ENCODE measurements at regions not wholly inside any gene's neighbourhood (a gene's known extent, or its start where the extent isn't known, plus 50 kb on each side); places are given as distances from the start of the nearest gene placed in this dataset.

DNA sequence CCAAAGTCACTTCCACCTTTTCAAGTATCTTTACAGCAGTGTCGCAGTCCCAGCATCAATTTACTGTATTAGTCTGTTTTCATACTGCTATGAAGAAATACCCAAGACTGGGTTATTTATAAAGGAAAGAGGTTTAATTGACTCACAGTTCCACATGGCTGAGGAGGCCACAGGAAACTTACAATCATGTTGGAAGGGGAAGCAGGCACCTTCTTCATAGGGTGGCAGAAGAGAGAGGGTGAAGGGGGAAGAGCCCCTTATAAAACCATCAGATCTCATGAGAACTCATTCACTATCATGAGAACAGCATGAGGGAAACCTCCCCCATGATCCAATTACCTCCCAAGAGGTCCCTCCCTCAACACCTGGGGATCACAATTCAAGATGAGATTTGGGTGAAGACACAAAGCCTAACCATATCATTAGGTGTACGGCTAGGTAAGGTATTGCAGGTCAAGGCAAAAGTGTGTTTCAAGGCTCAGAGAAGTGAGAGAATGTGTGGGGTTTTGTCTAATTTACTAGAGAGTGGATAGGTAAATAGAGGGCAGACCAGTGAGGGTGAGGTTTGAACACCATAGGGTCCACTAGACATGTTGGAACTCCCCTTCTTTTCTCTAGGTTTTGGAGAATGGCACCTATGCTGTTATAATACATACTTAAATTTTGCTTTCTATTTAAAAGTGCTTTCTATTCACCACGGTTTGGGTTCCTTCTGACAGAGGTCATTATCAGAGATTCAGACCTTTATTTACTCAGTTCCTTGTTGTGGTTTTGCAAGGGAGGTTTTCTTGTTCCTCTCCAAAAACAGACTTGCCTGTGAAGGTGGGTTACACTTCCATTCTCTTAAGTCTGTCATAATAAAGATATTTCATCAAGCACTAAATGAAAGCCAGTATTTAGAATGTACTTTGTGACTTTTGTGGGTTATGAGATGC lies 186.6 kb downstream of the CPEB2 start:
- no peak overlapping the region for H3K9ac ChIP-seq (ENCODE audit: low read length)
- H3K79me1 ChIP-seq (ENCODE audit: low read length): no peaks in the 10 kb centered on the region
- H3K79me2 ChIP-seq (ENCODE audit: control insufficient read depth, insufficient read depth, low read length): no peaks in the 10 kb centered on the region
- H3K4me1 ChIP-seq (ENCODE audit: control insufficient read depth, low read depth, low read length): no peaks in the 10 kb centered on the region
- no peak overlapping the region for H3K23ac ChIP-seq (ENCODE audit: low read length)
- no CpG with 5 or more reads among the region's 3 CpGs for WGBS (ENCODE audit: extremely low coverage, insufficient coverage, low lambda C conversion rate)
- H3K36me3 ChIP-seq (ENCODE audit: control insufficient read depth, insufficient read depth, low read length): no peaks in the 10 kb centered on the region
- DNase-seq: no peak
- H3K56ac ChIP-seq (ENCODE audit: low read length): no peak overlapping the region
- no peak overlapping the region for H3K4me2 ChIP-seq (ENCODE audit: low read length)
- H3K27ac ChIP-seq (ENCODE audit: low read depth, low read length): no peak overlapping the region
- no peaks in the 10 kb centered on the region for H3K27me3 ChIP-seq (ENCODE audit: insufficient read depth, low read length, poor library complexity)
- no peak overlapping the region for H2BK120ac ChIP-seq (ENCODE audit: low read depth, low read length)
- no peak overlapping the region for H3K18ac ChIP-seq (ENCODE audit: low read length)
- no peak overlapping the region for H2BK15ac ChIP-seq (replicated peaks; ENCODE audit: low read depth)
- H2AK5ac ChIP-seq (ENCODE audit: low read length): no peak overlapping the region
- no peak overlapping the region for H3K4ac ChIP-seq (ENCODE audit: low read depth, low read length)
- H3K4me3 ChIP-seq (ENCODE audit: low read length): no peak overlapping the region
- H4K8ac ChIP-seq (ENCODE audit: low read depth, low read length): no peak overlapping the region
- H2BK5ac ChIP-seq (ENCODE audit: low read length): no peak overlapping the region
- H4K5ac ChIP-seq (ENCODE audit: low read length): no peak overlapping the region

GRCh38 chr4:15194520-15194919 lies 192.2 kb downstream of the CPEB2 start:
- no peaks in the 10 kb centered on the region for H3K36me3 ChIP-seq (ENCODE audit: control insufficient read depth, insufficient read depth, low read length)
- DNase-seq: no peak
- H3K56ac ChIP-seq (ENCODE audit: low read length): no peak overlapping the region
- H3K23ac ChIP-seq (ENCODE audit: low read length): no peak overlapping the region
- H4K8ac ChIP-seq (ENCODE audit: low read depth, low read length): no peak overlapping the region
- H4K5ac ChIP-seq (ENCODE audit: low read length): no peak overlapping the region
- H3K18ac ChIP-seq (ENCODE audit: low read length): no peak overlapping the region
- no peaks in the 10 kb centered on the region for H3K27me3 ChIP-seq (ENCODE audit: insufficient read depth, low read length, poor library complexity)
- no peak overlapping the region for H2AK5ac ChIP-seq (ENCODE audit: low read length)
- H2BK120ac ChIP-seq (ENCODE audit: low read depth, low read length): no peak overlapping the region
- no peak overlapping the region for H2BK15ac ChIP-seq (replicated peaks; ENCODE audit: low read depth)
- H3K79me1 ChIP-seq (ENCODE audit: low read length): no peaks in the 10 kb centered on the region
- no peaks in the 10 kb centered on the region for H3K4me1 ChIP-seq (ENCODE audit: control insufficient read depth, low read depth, low read length)
- no peak overlapping the region for H3K4me2 ChIP-seq (ENCODE audit: low read length)
- no peak overlapping the region for H2BK5ac ChIP-seq (ENCODE audit: low read length)
- H3K9ac ChIP-seq (ENCODE audit: low read length): no peak overlapping the region
- H3K27ac ChIP-seq (ENCODE audit: low read depth, low read length): no peak overlapping the region
- no CpG with 5 or more reads among the region's 2 CpGs for WGBS (ENCODE audit: extremely low coverage, insufficient coverage, low lambda C conversion rate)
- H3K4ac ChIP-seq (ENCODE audit: low read depth, low read length): no peak overlapping the region
- H3K4me3 ChIP-seq (ENCODE audit: low read length): no peak overlapping the region
- no peaks in the 10 kb centered on the region for H3K79me2 ChIP-seq (ENCODE audit: control insufficient read depth, insufficient read depth, low read length)

GRCh38 chr4:15197005-15197404 lies 194.7 kb downstream of the CPEB2 start:
- H3K4me2 ChIP-seq (ENCODE audit: low read length): no peak overlapping the region
- no peak overlapping the region for H4K5ac ChIP-seq (ENCODE audit: low read length)
- no peaks in the 10 kb centered on the region for H3K36me3 ChIP-seq (ENCODE audit: control insufficient read depth, insufficient read depth, low read length)
- no peak overlapping the region for H3K18ac ChIP-seq (ENCODE audit: low read length)
- H3K23ac ChIP-seq (ENCODE audit: low read length): no peak overlapping the region
- no peaks in the 10 kb centered on the region for H3K79me2 ChIP-seq (ENCODE audit: control insufficient read depth, insufficient read depth, low read length)
- H2BK5ac ChIP-seq (ENCODE audit: low read length): no peak overlapping the region
- no peak overlapping the region for H2BK120ac ChIP-seq (ENCODE audit: low read depth, low read length)
- H3K79me1 ChIP-seq (ENCODE audit: low read length): no peaks in the 10 kb centered on the region
- no peak overlapping the region for H2AK5ac ChIP-seq (ENCODE audit: low read length)
- WGBS (ENCODE audit: extremely low coverage, insufficient coverage, low lambda C conversion rate): no CpG with 5 or more reads among the region's 4 CpGs
- H3K9ac ChIP-seq (ENCODE audit: low read length): no peak overlapping the region
- H3K4me1 ChIP-seq (ENCODE audit: control insufficient read depth, low read depth, low read length): no peaks in the 10 kb centered on the region
- H3K4me3 ChIP-seq (ENCODE audit: low read length): no peak overlapping the region
- H2BK15ac ChIP-seq (replicated peaks; ENCODE audit: low read depth): no peak overlapping the region
- H3K56ac ChIP-seq (ENCODE audit: low read length): no peak overlapping the region
- no peak overlapping the region for H4K8ac ChIP-seq (ENCODE audit: low read depth, low read length)
- H3K4ac ChIP-seq (ENCODE audit: low read depth, low read length): no peak overlapping the region
- peak; percentile 77 for DNase-seq
- no peaks in the 10 kb centered on the region for H3K27me3 ChIP-seq (ENCODE audit: insufficient read depth, low read length, poor library complexity)
- H3K27ac ChIP-seq (ENCODE audit: low read depth, low read length): no peak overlapping the region

GRCh38 chr4:15198070-15198727 lies 195.9 kb downstream of the CPEB2 start:
- Histone ChIP-seq H3K4me2 (ENCODE audit: low read length) (no peak overlapping the region), H3K23ac (ENCODE audit: low read length) (no peak overlapping the region), H3K79me2 (ENCODE audit: control insufficient read depth, insufficient read depth, low read length) (no peaks in the 10 kb centered on the region), H3K4me3 (ENCODE audit: low read length) (no peak overlapping the region), H3K18ac (ENCODE audit: low read length) (no peak overlapping the region), H2BK15ac (replicated peaks; ENCODE audit: low read depth) (no peak overlapping the region), H4K8ac (ENCODE audit: low read depth, low read length) (no peak overlapping the region), H3K27me3 (ENCODE audit: insufficient read depth, low read length, poor library complexity) (no peaks in the 10 kb centered on the region), H3K27ac (ENCODE audit: low read depth, low read length) (no peak overlapping the region), H3K9ac (ENCODE audit: low read length) (no peak overlapping the region), H2BK5ac (ENCODE audit: low read length) (no peak overlapping the region), H3K56ac (ENCODE audit: low read length) (no peak overlapping the region), H2AK5ac (ENCODE audit: low read length) (no peak overlapping the region), H3K79me1 (ENCODE audit: low read length) (no peaks in the 10 kb centered on the region), H3K36me3 (ENCODE audit: control insufficient read depth, insufficient read depth, low read length) (no peaks in the 10 kb centered on the region), H3K4ac (ENCODE audit: low read depth, low read length) (no peak overlapping the region), H3K4me1 (ENCODE audit: control insufficient read depth, low read depth, low read length) (no peaks in the 10 kb centered on the region), H4K5ac (ENCODE audit: low read length) (no peak overlapping the region), H2BK120ac (ENCODE audit: low read depth, low read length) (no peak overlapping the region)
- no CpG with 5 or more reads among the region's 11 CpGs for WGBS (ENCODE audit: extremely low coverage, insufficient coverage, low lambda C conversion rate)
- peak; percentile 45 for DNase-seq

DNA sequence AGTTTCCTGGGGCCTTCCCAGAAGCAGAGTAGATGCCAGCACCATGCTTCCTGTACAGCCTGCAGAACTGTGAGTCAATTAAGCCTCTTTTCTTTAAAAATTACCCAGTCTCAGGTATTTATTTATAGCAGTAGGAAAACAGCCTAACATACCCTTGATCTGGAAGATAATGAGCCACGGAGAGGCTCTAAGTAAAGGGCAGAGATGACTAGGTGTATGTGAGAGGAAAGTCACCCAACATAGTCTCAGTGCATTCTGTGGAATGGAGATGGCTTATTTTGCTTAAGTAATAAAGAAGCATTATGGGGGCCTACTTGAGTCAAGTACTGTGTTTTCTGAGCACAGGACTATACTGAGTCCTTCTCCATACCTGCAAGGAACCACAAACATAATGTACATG lies 199.5 kb downstream of the CPEB2 start:
- H3K79me2 ChIP-seq (ENCODE audit: control insufficient read depth, insufficient read depth, low read length): no peaks in the 10 kb centered on the region
- H3K4me2 ChIP-seq (ENCODE audit: low read length): no peak overlapping the region
- no peak overlapping the region for H2BK5ac ChIP-seq (ENCODE audit: low read length)
- no peak overlapping the region for H2BK120ac ChIP-seq (ENCODE audit: low read depth, low read length)
- no peak overlapping the region for H3K56ac ChIP-seq (ENCODE audit: low read length)
- H3K18ac ChIP-seq (ENCODE audit: low read length): no peak overlapping the region
- H4K8ac ChIP-seq (ENCODE audit: low read depth, low read length): no peak overlapping the region
- WGBS (ENCODE audit: extremely low coverage, insufficient coverage, low lambda C conversion rate): no CpG with 5 or more reads among the region's 1 CpG
- H3K4ac ChIP-seq (ENCODE audit: low read depth, low read length): no peak overlapping the region
- H3K23ac ChIP-seq (ENCODE audit: low read length): no peak overlapping the region
- H4K5ac ChIP-seq (ENCODE audit: low read length): no peak overlapping the region
- no peaks in the 10 kb centered on the region for H3K4me1 ChIP-seq (ENCODE audit: control insufficient read depth, low read depth, low read length)
- no peak overlapping the region for H2BK15ac ChIP-seq (replicated peaks; ENCODE audit: low read depth)
- H3K4me3 ChIP-seq (ENCODE audit: low read length): no peak overlapping the region
- H2AK5ac ChIP-seq (ENCODE audit: low read length): no peak overlapping the region
- DNase-seq: no peak
- H3K9ac ChIP-seq (ENCODE audit: low read length): no peak overlapping the region
- H3K27me3 ChIP-seq (ENCODE audit: insufficient read depth, low read length, poor library complexity): no peaks in the 10 kb centered on the region
- H3K36me3 ChIP-seq (ENCODE audit: control insufficient read depth, insufficient read depth, low read length): no peaks in the 10 kb centered on the region
- H3K27ac ChIP-seq (ENCODE audit: low read depth, low read length): no peak overlapping the region
- no peaks in the 10 kb centered on the region for H3K79me1 ChIP-seq (ENCODE audit: low read length)

Data from mesendoderm (in vitro differentiated cells).